Astrocyte of the cerebellum (primary cell): ENCODE measurements at regions not wholly inside any gene's neighbourhood (a gene's known extent, or its start where the extent isn't known, plus 50 kb on each side); places are given as distances from the start of the nearest gene placed in this dataset.

Experiments used
- DNase-seq: peaks from one replicate; pipeline ENCODE4 v3.0.0-alpha.2; 2011; ENCODE audit warnings: low read depth
- H3K4me3 ChIP-seq: 2 replicates; pipeline ENCODE4 v1.5.1; 2011; ENCODE audit warnings: mild to moderate bottlenecking, low read depth, low read length, moderate library complexity
- CTCF ChIP-seq: IDR thresholded peaks from 2 replicates; pipeline ENCODE4 v1.5.1; 2012; ENCODE audit warnings: low read length, low read depth, moderate library complexity, mild to moderate bottlenecking; ENCODE audit errors: missing control alignments
- in situ Hi-C: cut with HindIII; loops from 2 replicates; pipeline ENCODE4 v1.10.0; 2017; ENCODE audit warnings: low sequenced_read_pairs

- no peak overlapping the region for H3K4me3 ChIP-seq
- in situ Hi-C loops = no loop called here
- no peak for TF ChIP-seq CTCF
- DNase-seq = no peak
Observed at GRCh38 chr9:93900971-93901861, 53.9 kb downstream of the BARX1 start.

GRCh38 chr9:93900436-93900819 lies 54.7 kb downstream of the BARX1 start:
- H3K4me3 ChIP-seq = no peak overlapping the region
- no peak for DNase-seq
- TF ChIP-seq CTCF = no peak
- in situ Hi-C loops = no loop called here

GRCh38 chr9:93899609-93900435 lies 55.3 kb downstream of the BARX1 start:
- H3K4me3 ChIP-seq = no peak overlapping the region
- no peak for TF ChIP-seq CTCF
- no peak for DNase-seq
- in situ Hi-C loops = no loop called here

GRCh38 chr9:93898502-93899426 lies 56.4 kb downstream of the BARX1 start:
- TF ChIP-seq CTCF = no peak
- DNase-seq = no peak
- in situ Hi-C loops = no loop called here
- H3K4me3 ChIP-seq = no peak overlapping the region

GRCh38 chr9:93898026-93898425 lies 57.1 kb downstream of the BARX1 start:
- TF ChIP-seq CTCF = no peak
- DNase-seq = no peak
- in situ Hi-C loops = no loop called here
- H3K4me3 ChIP-seq = no peak overlapping the region
